IMR-90 (cell line): ENCODE measurements at regions not wholly inside any gene's neighbourhood (a gene's known extent, or its start where the extent isn't known, plus 50 kb on each side); places are given as distances from the start of the nearest gene placed in this dataset.

ENCODE experiments used
- ATAC-seq: fragments of 200-7000 bp; cut with Tn5 transposase; 2 replicates; pipeline ENCODE4 v1.9.1; 2020; ENCODE audit warnings: low read depth, mild to moderate bottlenecking, moderate library complexity
- BruUV-seq: library from RNA; stranded (reverse); fragments of 400-500 nt; replicated peaks from 2 replicates; lab custom pipeline; 2021; lab: Mats Ljungman, UMichigan
- CTCF ChIA-PET: fragments of 300-600 bp; formaldehyde crosslinking; extraction: SDS; loops from one replicate; lab custom pipeline; 2021; ENCODE audit warnings: antibody characterized with exemption; lab: Yijun Ruan, JAX
- POLR2A ChIA-PET: fragments of 300-600 bp; sonication (Branson Sonifier 250); formaldehyde crosslinking; loops from one replicate; lab custom pipeline; 2022; ENCODE audit warnings: antibody characterized with exemption; ENCODE audit not compliant: unreplicated experiment; lab: Charles Lee
- DNase-seq: peaks from one replicate; pipeline ENCODE4 v3.0.0; 2013
- H2AFZ ChIP-seq: replicated peaks from 2 replicates; pipeline ENCODE3; 2013; ENCODE audit warnings: low read length, mild to moderate bottlenecking; ENCODE audit not compliant: poor library complexity
- H2AK5ac ChIP-seq: 2 replicates; pipeline ENCODE4 v1.6.1; 2013; ENCODE audit warnings: low read depth, low read length, inconsistent platforms
- H2AK9ac ChIP-seq: replicated peaks from 2 replicates; pipeline ENCODE3; 2013; ENCODE audit warnings: mild to moderate bottlenecking, low read depth, low read length, moderate library complexity; ENCODE audit not compliant: poor library complexity
- H2BK120ac ChIP-seq: 2 replicates; pipeline ENCODE4 v1.6.1; 2013; ENCODE audit warnings: low read depth, low read length, inconsistent platforms
- H2BK15ac ChIP-seq: 3 replicates; pipeline ENCODE4 v1.6.1; 2013; ENCODE audit warnings: low read depth, low read length, inconsistent platforms
- H2BK20ac ChIP-seq: 2 replicates; pipeline ENCODE4 v1.6.1; 2013; ENCODE audit warnings: low read depth, mild to moderate bottlenecking, inconsistent platforms, low read length, moderate library complexity
- H2BK5ac ChIP-seq: 2 replicates; pipeline ENCODE4 v1.6.1; 2013; ENCODE audit warnings: mild to moderate bottlenecking, low read depth, low read length, inconsistent platforms; ENCODE audit not compliant: poor library complexity, severe bottlenecking
- H3K14ac ChIP-seq: replicated peaks from 2 replicates; pipeline ENCODE4 v1.6.1; 2013; ENCODE audit warnings: low read depth, low read length, inconsistent platforms
- H3K18ac ChIP-seq: 2 replicates; pipeline ENCODE4 v1.6.1; 2013; ENCODE audit warnings: low read depth, low read length, control low read depth
- H3K23ac ChIP-seq: 2 replicates; pipeline ENCODE4 v1.6.1; 2013; ENCODE audit warnings: low read depth, low read length, inconsistent platforms
- H3K27ac ChIP-seq: 2 replicates; pipeline ENCODE4 v1.5.1; 2013; ENCODE audit warnings: mild to moderate bottlenecking, control low read depth, low read length; ENCODE audit not compliant: insufficient read depth
- H3K27me3 ChIP-seq: 2 replicates; pipeline ENCODE4 v1.6.1; 2013; ENCODE audit warnings: low read length; ENCODE audit not compliant: control insufficient read depth, insufficient read depth
- H3K36me3 ChIP-seq: 2 replicates; pipeline ENCODE4 v1.6.1; 2013; ENCODE audit warnings: low read length, mixed read lengths; ENCODE audit not compliant: control insufficient read depth, insufficient read depth
- H3K4ac ChIP-seq: 2 replicates; pipeline ENCODE4 v1.6.1; 2013; ENCODE audit warnings: low read depth, low read length, inconsistent platforms
- H3K4me1 ChIP-seq: 2 replicates; pipeline ENCODE4 v1.6.1; 2013; ENCODE audit warnings: low read length, mixed read lengths; ENCODE audit not compliant: control insufficient read depth, insufficient read depth
- H3K4me2 ChIP-seq: 2 replicates; pipeline ENCODE4 v1.6.1; 2013; ENCODE audit warnings: low read depth, mild to moderate bottlenecking, control low read depth, low read length, moderate library complexity
- H3K4me3 ChIP-seq: 2 replicates; pipeline ENCODE4 v1.5.1; 2013; ENCODE audit warnings: low read depth, mild to moderate bottlenecking, control low read depth, low read length, moderate library complexity; ENCODE audit not compliant: insufficient read depth
- H3K56ac ChIP-seq: 2 replicates; pipeline ENCODE4 v1.6.1; 2013; ENCODE audit warnings: low read length, inconsistent platforms; ENCODE audit not compliant: insufficient read depth; ENCODE audit errors: extremely low read depth
- H3K79me1 ChIP-seq, 2 experiments: 2 replicates each; pipeline ENCODE4 v1.6.1; 2013; ENCODE audit warnings: low read length in 2 of 2, inconsistent platforms in 1 of 2, low read depth in 1 of 2
- H3K9ac ChIP-seq: 2 replicates; pipeline ENCODE4 v1.6.1; 2013; ENCODE audit warnings: low read depth, low read length, control low read depth
- H3K9me1 ChIP-seq: 2 replicates; pipeline ENCODE4 v1.6.1; 2013; ENCODE audit warnings: low read length, inconsistent platforms; ENCODE audit not compliant: insufficient read depth
- H3K9me3 ChIP-seq: 2 replicates; pipeline ENCODE4 v1.6.1; 2013; ENCODE audit warnings: low read length; ENCODE audit not compliant: control insufficient read depth, insufficient read depth
- H4K20me1 ChIP-seq: 2 replicates; pipeline ENCODE4 v1.6.1; 2013; ENCODE audit warnings: low read length, inconsistent platforms; ENCODE audit not compliant: insufficient read depth
- H4K5ac ChIP-seq: 2 replicates; pipeline ENCODE4 v1.6.1; 2013; ENCODE audit warnings: mild to moderate bottlenecking, low read depth, low read length, control low read depth
- H4K8ac ChIP-seq, 2 experiments: 2 replicates each; pipeline ENCODE4 v1.6.1; 2013; ENCODE audit warnings: low read depth in 2 of 2, low read length in 2 of 2, control low read depth in 1 of 2, inconsistent platforms in 1 of 2
- H4K91ac ChIP-seq: 2 replicates; pipeline ENCODE4 v1.6.1; 2013; ENCODE audit warnings: low read depth, low read length, inconsistent platforms; ENCODE audit not compliant: insufficient read depth
- BHLHE40 ChIP-seq: fragments of 150-350 bp; IDR thresholded peaks from 2 replicates; pipeline ENCODE4 v1.6.1; 2016; ENCODE audit warnings: mild to moderate bottlenecking, low read depth, low read length
- CEBPB ChIP-seq: IDR thresholded peaks from 2 replicates; pipeline ENCODE4 v1.6.1; 2012; ENCODE audit warnings: low read depth, low read length, improper control_type of control experiment
- CHD1 ChIP-seq: IDR thresholded peaks from 2 replicates; pipeline ENCODE4 v1.6.1; 2012; ENCODE audit warnings: low read depth, low read length, improper control_type of control experiment
- CTCF ChIP-seq: conservative IDR thresholded peaks from 2 replicates; pipeline ENCODE4 v1.5.1; 2012; ENCODE audit warnings: mild to moderate bottlenecking, low read depth, low read length, improper control_type of control experiment
- ELK1 ChIP-seq: fragments of 150-350 bp; IDR thresholded peaks from 2 replicates; pipeline ENCODE4 v1.6.1; 2016; ENCODE audit warnings: low read depth, mild to moderate bottlenecking, low read length, moderate library complexity, borderline replicate concordance
- FOS ChIP-seq: fragments of 150-350 bp; IDR thresholded peaks from 2 replicates; pipeline ENCODE4 v1.6.1; 2016; ENCODE audit warnings: low read depth, low read length
- MAFK ChIP-seq: IDR thresholded peaks from 2 replicates; pipeline ENCODE4 v1.6.1; 2012; ENCODE audit warnings: low read depth, low read length, improper control_type of control experiment
- MAZ ChIP-seq: IDR thresholded peaks from 2 replicates; pipeline ENCODE4 v1.6.1; 2012; ENCODE audit warnings: low read depth, mild to moderate bottlenecking, low read length, improper control_type of control experiment, moderate library complexity, borderline replicate concordance
- MXI1 ChIP-seq: IDR thresholded peaks from 2 replicates; pipeline ENCODE4 v1.6.1; 2012; ENCODE audit warnings: low read depth, mild to moderate bottlenecking, low read length, moderate library complexity, borderline replicate concordance
- NFE2L2 ChIP-seq: fragments of 150-350 bp; IDR thresholded peaks from 2 replicates; pipeline ENCODE4 v1.6.1; 2016; ENCODE audit warnings: low read depth, mild to moderate bottlenecking, low read length
- POLR2A ChIP-seq: IDR thresholded peaks from 2 replicates; pipeline ENCODE4 v1.6.1; 2012; ENCODE audit warnings: mild to moderate bottlenecking, low read depth, low read length
- RAD21 ChIP-seq: IDR thresholded peaks from 2 replicates; pipeline ENCODE4 v1.6.1; 2012; ENCODE audit warnings: low read length, improper control_type of control experiment
- RCOR1 ChIP-seq: IDR thresholded peaks from 2 replicates; pipeline ENCODE4 v1.6.1; 2012; ENCODE audit warnings: mild to moderate bottlenecking, low read length, improper control_type of control experiment; ENCODE audit not compliant: insufficient replicate concordance
- RFX5 ChIP-seq: IDR thresholded peaks from 2 replicates; pipeline ENCODE4 v1.8.0; 2012; ENCODE audit warnings: low read depth, mild to moderate bottlenecking, low read length, moderate library complexity
- SMC3 ChIP-seq: fragments of 150-350 bp; IDR thresholded peaks from 2 replicates; pipeline ENCODE4 v1.6.1; 2016; ENCODE audit warnings: low read depth, mild to moderate bottlenecking, antibody characterized with exemption, low read length, moderate library complexity
- USF2 ChIP-seq: fragments of 150-350 bp; IDR thresholded peaks from 2 replicates; pipeline ENCODE4 v1.6.1; 2017; ENCODE audit warnings: mild to moderate bottlenecking, antibody characterized with exemption, low read length, low read depth
- WGBS, 2 experiments: methylation state at CpG; one replicate each; pipeline versions ENCODE4 v1.1.5 to v1.1.7; 2013; ENCODE audit warnings: missing lambda C conversion rate in 2 of 2; ENCODE audit not compliant: insufficient read length in 1 of 2; ENCODE audit errors: extremely low coverage in 2 of 2; 5-methylcytosine and 5-hydroxymethylcytosine counted together
- dilution Hi-C: fragments of 300-500 bp; cut with HindIII; formaldehyde crosslinking; loops from one replicate; pipeline ENCODE4 v1.14.3; 2018; ENCODE audit warnings: low sequenced_read_pairs; ENCODE audit not compliant: unreplicated experiment
- in situ Hi-C: fragments of 300-500 bp; cut with MboI; formaldehyde crosslinking; loops from 3 replicates; pipeline ENCODE4 v1.14.3; 2019; ENCODE audit warnings: low sequenced_read_pairs, inconsistent platforms, mixed read lengths
- intact Hi-C: fragments of 100-400 bp; cut with micrococcal nuclease; formaldehyde crosslinking; loops from 2 replicates; pipeline ENCODE4 v1.10.0; 2022

GRCh38 chr2:142236181-142236580, 105.4 kb upstream of the LRP1B start:
- no peak overlapping the region for H2BK20ac ChIP-seq
- in situ Hi-C loops, result no loop called here

More at GRCh38 chr2:142236181-142236580, 105.4 kb upstream of the LRP1B start:
- Histone ChIP-seq H2BK120ac (no peak overlapping the region), H3K56ac (no peak overlapping the region), H2AFZ (no peak overlapping the region), H4K91ac (no peak overlapping the region), H4K20me1 (no peaks in the 10 kb centered on the region), H3K9me1 (no peaks in the 10 kb centered on the region), H3K4ac (no peak overlapping the region), H3K4me2 (no peak overlapping the region), H4K8ac (no peak overlapping the region), H3K4me3 (no peak overlapping the region), H2BK15ac (no peak overlapping the region), H3K9ac (no peak overlapping the region), H2AK9ac (no peak overlapping the region), H3K18ac (no peak overlapping the region), H3K4me1 (no peaks in the 10 kb centered on the region), H3K23ac (no peak overlapping the region), H3K9me3 (no peaks in the 10 kb centered on the region), H2BK5ac (no peak overlapping the region), H3K27ac (no peak overlapping the region), H3K14ac (no peak overlapping the region), H4K5ac (no peak overlapping the region), H3K27me3 (no peaks in the 10 kb centered on the region), H3K36me3 (no peaks in the 10 kb centered on the region), H3K79me1 (no peaks in the 10 kb centered on the region), H2AK5ac (no peak overlapping the region)
- WGBS, 2 experiments, result no CpG with 5 or more reads among the region's 2 CpGs
- dilution Hi-C loops, result no loop called here
- POLR2A ChIA-PET, result no interaction called here
- DNase-seq (no peak), ATAC-seq (no peak)
- CTCF ChIA-PET, result no interaction called here
- TF ChIP-seq CEBPB, result no peak
- no peak for TF ChIP-seq RAD21
- no peak for TF ChIP-seq MXI1
- no peak for TF ChIP-seq MAFK
- no peak for TF ChIP-seq RFX5
- TF ChIP-seq BHLHE40, result no peak
- TF ChIP-seq MAZ, result no peak
- no peak for TF ChIP-seq SMC3
- no peak for TF ChIP-seq CHD1
- TF ChIP-seq USF2, result no peak
- TF ChIP-seq ELK1, result no peak
- no peak for TF ChIP-seq FOS
- no peak for TF ChIP-seq POLR2A
- TF ChIP-seq RCOR1, result no peak
- no peak for TF ChIP-seq NFE2L2
- no peak for TF ChIP-seq CTCF
- no TSS peak for BruUV-seq
- intact Hi-C loops, result no loop called here
